B cell (primary cell): ENCODE measurements at regions not wholly inside any gene's neighbourhood (a gene's known extent, or its start where the extent isn't known, plus 50 kb on each side); places are given as distances from the start of the nearest gene placed in this dataset.

Experiments
- ATAC-seq: fragments of 200-7000 bp; cut with Tn5 transposase; one replicate; pipeline ENCODE4 v1.10.0; 2021; ENCODE audit warnings: low read depth, mild to moderate bottlenecking, moderate number of reproducible peaks, moderate library complexity
- CTCF ChIA-PET: fragments of 350-600 bp; sonication (Branson Sonifier 250); formaldehyde crosslinking; loops from one replicate; lab custom pipeline; 2021; ENCODE audit warnings: antibody characterized with exemption, inconsistent platforms; lab: Charles Lee
- POLR2A ChIA-PET: fragments of 350-600 bp; sonication (Branson Sonifier 250); formaldehyde crosslinking; loops from one replicate; lab custom pipeline; 2021; ENCODE audit warnings: antibody characterized with exemption; lab: Charles Lee
- DNase-seq: peaks from one replicate; pipeline ENCODE4 v3.0.0; 2013
- H2AFZ ChIP-seq: 2 replicates; pipeline ENCODE4 v1.6.1; 2012; ENCODE audit warnings: mild to moderate bottlenecking, low read depth, low read length; ENCODE audit not compliant: insufficient read depth, poor library complexity, severe bottlenecking
- H3K27ac ChIP-seq, 2 donors: 1 replicate in 1 of 2; 2 replicates in 1 of 2; pipeline ENCODE4 v1.5.1; 2012 to 2013; ENCODE audit warnings: low read length in 2 of 2, mild to moderate bottlenecking in 2 of 2, moderate library complexity in 1 of 2
- H3K27me3 ChIP-seq, 4 experiments: fragments of 200-600 bp in 1 of 4; sonication (generic) in 1 of 4; replicated peaks in 1 of 4; 1 replicate in 2 of 4; 2 replicates in 2 of 4; pipeline versions ENCODE4 v1.6.1 to v1.7.0; 2013 to 2016; ENCODE audit warnings: low read length in 3 of 4, mild to moderate bottlenecking in 2 of 4, mixed read lengths in 1 of 4, moderate library complexity in 1 of 4; ENCODE audit not compliant: insufficient read depth in 4 of 4, control insufficient read depth in 3 of 4; ENCODE audit errors: control extremely low read depth in 1 of 4
- H3K36me3 ChIP-seq, 2 experiments: replicated peaks in 1 of 2; 1 replicate in 1 of 2; 2 replicates in 1 of 2; pipeline versions ENCODE4 v1.6.1 to v1.7.1; 2013; ENCODE audit warnings: low read length in 1 of 2; ENCODE audit not compliant: insufficient read depth in 2 of 2, control insufficient read depth in 1 of 2; ENCODE audit errors: control extremely low read depth in 1 of 2, extremely low read depth in 1 of 2
- H3K4me1 ChIP-seq, 2 donors: fragments of 200-600 bp in 1 of 2; sonication (generic) in 1 of 2; 1 replicate in 1 of 2; 2 replicates in 1 of 2; pipeline versions ENCODE4 v1.5.1 to v1.6.1; 2013 to 2017; ENCODE audit warnings: low read length in 2 of 2; ENCODE audit not compliant: control insufficient read depth in 2 of 2, insufficient read depth in 2 of 2
- H3K4me2 ChIP-seq: replicated peaks from 2 replicates; pipeline ENCODE3; 2012; ENCODE audit warnings: mild to moderate bottlenecking, low read depth, low read length; ENCODE audit not compliant: poor library complexity, severe bottlenecking
- H3K4me3 ChIP-seq, 5 experiments: fragments of 200-600 bp in 1 of 5; sonication (generic) in 1 of 5; 1 replicate in 3 of 5; 2 replicates in 2 of 5; pipeline versions ENCODE4 v1.5.1 to v1.7.0; 2011 to 2016; ENCODE audit warnings: low read length in 4 of 5, mild to moderate bottlenecking in 4 of 5, low read depth in 2 of 5, control low read depth in 1 of 5, moderate library complexity in 1 of 5; ENCODE audit not compliant: insufficient read depth in 1 of 5; ENCODE audit errors: control extremely low read depth in 1 of 5, extremely low read depth in 1 of 5
- H3K79me2 ChIP-seq: fragments of 200-600 bp; sonication (generic); one replicate; pipeline ENCODE4 v1.6.0; 2016; ENCODE audit warnings: low read length; ENCODE audit not compliant: control insufficient read depth, insufficient read depth
- H3K9ac ChIP-seq: fragments of 200-600 bp; sonication (generic); 2 replicates; pipeline ENCODE4 v1.6.1; 2017; ENCODE audit warnings: mild to moderate bottlenecking, low read length, moderate library complexity
- H3K9me3 ChIP-seq, 3 donors: one replicate each; pipeline versions ENCODE4 v1.6.1 to v1.7.1; 2013; ENCODE audit warnings: low read length in 2 of 3; ENCODE audit not compliant: control insufficient read depth in 2 of 3, insufficient read depth in 1 of 3; ENCODE audit errors: control extremely low read depth in 1 of 3
- H4K20me1 ChIP-seq: 2 replicates; pipeline ENCODE4 v1.6.0; 2012; ENCODE audit warnings: mild to moderate bottlenecking, low read length; ENCODE audit not compliant: insufficient read depth, control insufficient read depth, poor library complexity, severe bottlenecking
- H3K27ac Mint-ChIP-seq: one replicate; pipeline ENCODE4 v1.8.0; 2021; ENCODE audit warnings: mixed read lengths
- H3K27me3 Mint-ChIP-seq: one replicate; pipeline ENCODE4 v1.8.0; 2021; ENCODE audit warnings: mixed read lengths
- H3K4me1 Mint-ChIP-seq: one replicate; pipeline ENCODE4 v1.8.0; 2021; ENCODE audit warnings: mixed read lengths
- H3K4me3 Mint-ChIP-seq: one replicate; pipeline ENCODE4 v1.8.0; 2021; ENCODE audit warnings: mixed read lengths
- H3K9me3 Mint-ChIP-seq: one replicate; pipeline ENCODE4 v1.8.0; 2022; ENCODE audit warnings: mixed read lengths; ENCODE audit not compliant: insufficient read depth
- EZH2 ChIP-seq: IDR thresholded peaks from 2 replicates; pipeline ENCODE4 v1.6.1; 2012; ENCODE audit warnings: borderline replicate concordance, low read depth, mild to moderate bottlenecking, moderate library complexity, low read length; ENCODE audit not compliant: insufficient read depth, poor library complexity, severe bottlenecking
- WGBS: methylation state at CpG from one replicate; pipeline ENCODE4 v1.1.5; 2013; ENCODE audit warnings: missing lambda C conversion rate; ENCODE audit not compliant: insufficient coverage; 5-methylcytosine and 5-hydroxymethylcytosine counted together
- intact Hi-C: fragments of 100-400 bp; cut with micrococcal nuclease; formaldehyde crosslinking; loops from one replicate; pipeline ENCODE4 v1.10.0; 2022
- TF ChIP-seq, protein P1 (sequence below): fragments of 200-600 bp; IDR thresholded peaks from one replicate; pipeline ENCODE4 v1.8.0; 2022; ENCODE audit warnings: antibody characterized with exemption, mild to moderate bottlenecking

DNA sequence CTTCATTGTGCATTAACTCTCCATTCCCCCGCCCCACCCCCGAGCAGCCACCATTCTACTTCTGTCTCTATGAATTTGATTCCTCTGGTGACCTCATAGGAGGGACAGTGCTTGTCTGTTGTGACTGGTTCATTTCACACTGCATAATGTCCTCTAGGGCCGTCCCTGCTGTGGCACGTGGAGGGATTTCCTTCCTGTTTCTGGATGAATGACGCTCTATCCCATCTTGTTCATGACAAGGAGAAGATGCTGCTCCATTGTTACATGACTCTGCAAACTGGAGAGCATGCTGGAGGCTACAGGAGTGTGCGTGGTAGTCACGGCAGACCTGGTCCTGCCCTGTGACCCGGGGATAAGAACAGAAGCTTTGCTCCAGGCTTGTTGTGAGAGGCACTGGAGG, 61.3 kb downstream of the RTL6 start:
- Histone ChIP-seq H3K27me3 (no peaks in the 10 kb centered on the region), H3K9me3 (no peaks in the 10 kb centered on the region), H2AFZ (no peak overlapping the region), H4K20me1 (no peaks in the 10 kb centered on the region), H3K4me3 (no peak overlapping the region), H3K4me2 (no peak overlapping the region), H3K36me3 (no peaks in the 10 kb centered on the region), H3K4me1 (no peaks in the 10 kb centered on the region), H3K9ac (no peak overlapping the region), H3K27ac (no peak overlapping the region), H3K79me2 (no peaks in the 10 kb centered on the region)
- ChIA-PET POLR2A (no interaction called here), CTCF (interaction anchor here (0.6 kb wide), 1 partner anchor 559 kb away, joined by 5 read pairs; no protein-coding TSS in a partner anchor)
- Mint-ChIP-seq H3K27ac (no peak overlapping the region), H3K27me3 (peaks cover 4% of the 10 kb centered on the region), H3K4me1 (no peaks in the 10 kb centered on the region), H3K9me3 (no peaks in the 10 kb centered on the region), H3K4me3 (no peak overlapping the region)
- TF ChIP-seq, protein P1, sequence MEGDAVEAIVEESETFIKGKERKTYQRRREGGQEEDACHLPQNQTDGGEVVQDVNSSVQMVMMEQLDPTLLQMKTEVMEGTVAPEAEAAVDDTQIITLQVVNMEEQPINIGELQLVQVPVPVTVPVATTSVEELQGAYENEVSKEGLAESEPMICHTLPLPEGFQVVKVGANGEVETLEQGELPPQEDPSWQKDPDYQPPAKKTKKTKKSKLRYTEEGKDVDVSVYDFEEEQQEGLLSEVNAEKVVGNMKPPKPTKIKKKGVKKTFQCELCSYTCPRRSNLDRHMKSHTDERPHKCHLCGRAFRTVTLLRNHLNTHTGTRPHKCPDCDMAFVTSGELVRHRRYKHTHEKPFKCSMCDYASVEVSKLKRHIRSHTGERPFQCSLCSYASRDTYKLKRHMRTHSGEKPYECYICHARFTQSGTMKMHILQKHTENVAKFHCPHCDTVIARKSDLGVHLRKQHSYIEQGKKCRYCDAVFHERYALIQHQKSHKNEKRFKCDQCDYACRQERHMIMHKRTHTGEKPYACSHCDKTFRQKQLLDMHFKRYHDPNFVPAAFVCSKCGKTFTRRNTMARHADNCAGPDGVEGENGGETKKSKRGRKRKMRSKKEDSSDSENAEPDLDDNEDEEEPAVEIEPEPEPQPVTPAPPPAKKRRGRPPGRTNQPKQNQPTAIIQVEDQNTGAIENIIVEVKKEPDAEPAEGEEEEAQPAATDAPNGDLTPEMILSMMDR = no peak
- no peak for TF ChIP-seq EZH2
- ATAC-seq = no peak
- no peak for DNase-seq
- WGBS = 64% methylated on average over 6 of the region's 8 CpGs
- intact Hi-C loops = no loop called here

DNA sequence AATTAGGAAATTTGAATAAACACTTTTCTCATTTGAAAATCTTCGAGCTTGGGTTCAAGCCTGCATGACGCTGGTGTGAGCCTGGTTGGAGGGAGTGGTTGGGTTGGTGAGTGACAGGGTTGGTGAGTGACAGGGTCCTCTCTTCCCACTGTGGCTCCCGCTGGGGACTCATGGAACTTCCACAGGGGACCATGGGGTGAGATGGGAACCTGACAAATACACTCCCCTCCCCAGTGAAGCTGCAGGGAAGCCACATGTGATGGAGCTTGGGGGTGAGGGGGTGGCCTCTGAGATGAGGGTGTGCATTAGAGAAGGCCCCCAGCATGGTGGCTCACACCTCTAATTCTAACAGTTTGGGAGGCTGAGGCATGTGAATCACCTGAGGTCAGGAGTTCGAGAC, 66.8 kb downstream of the RTL6 start:
- H3K27me3 ChIP-seq = no peaks in the 10 kb centered on the region
- no peak for TF ChIP-seq EZH2
- TF ChIP-seq, protein P1 = no peak
- H3K36me3 ChIP-seq = no peaks in the 10 kb centered on the region
- 100% methylated on average over 1 of the region's 4 CpGs for WGBS
- H3K4me3 ChIP-seq = no peak overlapping the region
- ChIA-PET POLR2A (no interaction called here), CTCF (interaction anchor here (0.6 kb wide), 1 partner anchor 136 kb away, joined by 3 read pairs; no protein-coding TSS in a partner anchor)
- H3K27ac ChIP-seq = no peak overlapping the region
- H3K9ac ChIP-seq = no peak overlapping the region
- H3K27me3 Mint-ChIP-seq = peaks cover 9% of the 10 kb centered on the region
- H2AFZ ChIP-seq = no peak overlapping the region
- H3K4me2 ChIP-seq = no peak overlapping the region
- H3K9me3 ChIP-seq = no peaks in the 10 kb centered on the region
- no peaks in the 10 kb centered on the region for H4K20me1 ChIP-seq
- no peaks in the 10 kb centered on the region for H3K4me1 Mint-ChIP-seq
- intact Hi-C loops = no loop called here
- H3K4me3 Mint-ChIP-seq = no peak overlapping the region
- H3K27ac Mint-ChIP-seq = no peak overlapping the region
- H3K4me1 ChIP-seq = no peaks in the 10 kb centered on the region
- no peaks in the 10 kb centered on the region for H3K79me2 ChIP-seq
- no peak for DNase-seq
- H3K9me3 Mint-ChIP-seq = no peaks in the 10 kb centered on the region
- ATAC-seq = no peak
